ENCODE measurements at regions not wholly inside any gene's neighbourhood (a gene's known extent, or its start where the extent isn't known, plus 50 kb on each side); places are given as distances from the start of the nearest gene placed in this dataset.

DNA sequence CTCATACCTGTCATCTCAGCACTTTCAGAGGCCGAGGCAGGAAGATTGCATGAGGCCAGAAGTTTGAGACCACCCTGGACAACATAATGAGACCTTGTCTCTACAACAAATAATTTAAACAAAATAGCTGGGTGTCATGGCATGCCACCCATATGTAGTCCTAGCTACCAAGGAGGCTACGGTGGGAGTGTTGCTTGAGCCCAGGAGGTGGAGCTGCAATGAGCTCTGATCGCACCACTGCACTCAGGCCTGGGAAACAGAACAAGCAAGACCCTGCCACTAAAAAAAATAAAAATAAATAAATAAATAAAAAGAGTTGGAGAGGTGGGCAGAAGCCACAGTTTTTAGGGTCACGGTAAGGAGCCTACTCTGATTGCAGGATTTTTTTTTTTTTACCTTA, 136.0 kb downstream of the TANC2 start:
- TF ChIP-seq POLR2A (IDR thresholded peaks at IDR 0.05; ENCODE audit: low read depth, low read length), result no peak
- no peak for TF ChIP-seq POLR2AphosphoS5 (IDR thresholded peaks at IDR 0.05; ENCODE audit: low read depth, low read length)
- TF ChIP-seq PAX5 (IDR thresholded peaks at IDR 0.05; ENCODE audit: insufficient read depth, low read length, severe bottlenecking), result no peak
- TF ChIP-seq POU2F2 (IDR thresholded peaks at IDR 0.05; ENCODE audit: low read depth, low read length), result no peak
- no peak for TF ChIP-seq SPI1 (IDR thresholded peaks at IDR 0.05; ENCODE audit: low read depth, low read length)
- TF ChIP-seq TAF1 (IDR thresholded peaks at IDR 0.05; ENCODE audit: low read depth, low read length), result no peak
